Adrenal gland (tissue), 9 donors: ENCODE measurements at regions not wholly inside any gene's neighbourhood (a gene's known extent, or its start where the extent isn't known, plus 50 kb on each side); places are given as distances from the start of the nearest gene placed in this dataset.

Source experiments
- DNase-seq, 7 donors: peaks; one replicate each; pipeline ENCODE4 v3.0.0-alpha.2; 2019 to 2020
- H3K27ac ChIP-seq, 5 donors: fragments of 200-600 bp; sonication (generic) in 4 of 5; 1 replicate in 3 of 5; 2 replicates in 2 of 5; pipeline versions ENCODE4 v1.5.1 to v1.8.0; 2016 to 2020; ENCODE audit warnings: mild to moderate bottlenecking in 1 of 5
- H3K27me3 ChIP-seq: fragments of 200-600 bp; 2 replicates; pipeline ENCODE4 v1.8.0; 2021
- H3K36me3 ChIP-seq, 2 donors: fragments of 200-600 bp; replicated peaks in 1 of 2; 1 replicate in 1 of 2; 2 replicates in 1 of 2; pipeline versions ENCODE4 v1.5.1 to v1.8.0; 2018 to 2022
- H3K4me1 ChIP-seq, 2 donors: fragments of 200-600 bp; replicated peaks in 1 of 2; 1 replicate in 1 of 2; 2 replicates in 1 of 2; pipeline versions ENCODE4 v1.5.1 to v1.8.0; 2018 to 2021
- H3K4me3 ChIP-seq, 4 donors: fragments of 200-600 bp; sonication (generic) in 3 of 4; one replicate each; pipeline ENCODE4 v1.5.1; 2016 to 2018
- H3K9me3 ChIP-seq, 3 donors: fragments of 200-600 bp; sonication (generic) in 1 of 3; replicated peaks in 1 of 3; 1 replicate in 2 of 3; 2 replicates in 1 of 3; pipeline versions ENCODE4 v1.5.1 to v1.8.0; 2016 to 2021
- CTCF ChIP-seq, 6 experiments: fragments of 450-650 bp in 4 of 6; fragments of 200-600 bp in 2 of 6; sonication (generic) in 1 of 6; IDR thresholded peaks; 1 replicate in 5 of 6; 2 replicates in 1 of 6; pipeline versions ENCODE4 v1.5.1 to v1.8.0; 2016 to 2021; ENCODE audit warnings: antibody characterized with exemption in 6 of 6, mild to moderate bottlenecking in 2 of 6, moderate library complexity in 1 of 6
- POLR2A ChIP-seq, 2 donors: fragments of 450-650 bp; IDR thresholded peaks; one replicate each; pipeline ENCODE4 v1.6.1; 2017; ENCODE audit warnings: antibody characterized with exemption in 2 of 2, mild to moderate bottlenecking in 2 of 2, moderate library complexity in 1 of 2
- WGBS, 4 donors: extraction: QIAGEN DNeasy Blood & Tissue Kit in 2 of 4; methylation state at CpG; one replicate each; pipeline versions ENCODE4 v1.1.5 to v1.1.7; 2013 to 2017; 5-methylcytosine and 5-hydroxymethylcytosine counted together
- intact Hi-C, 2 donors: fragments of 100-400 bp; cut with DNase I; formaldehyde crosslinking; loops; one replicate each; pipeline versions ENCODE4 v1.14.1 to v1.15.0; 2022 to 2023
- donor health status: healthy with polysubstance abuse.
- donor health status: Bipolar disorder and iron deficiency.
- donor health status: DM: yes; HTN: yes; CAD: no.
- donor health status: DM: no; HTN: no; CAD: no.
- donor health status: DM: no; HTN: no; CAD: no.

DNA sequence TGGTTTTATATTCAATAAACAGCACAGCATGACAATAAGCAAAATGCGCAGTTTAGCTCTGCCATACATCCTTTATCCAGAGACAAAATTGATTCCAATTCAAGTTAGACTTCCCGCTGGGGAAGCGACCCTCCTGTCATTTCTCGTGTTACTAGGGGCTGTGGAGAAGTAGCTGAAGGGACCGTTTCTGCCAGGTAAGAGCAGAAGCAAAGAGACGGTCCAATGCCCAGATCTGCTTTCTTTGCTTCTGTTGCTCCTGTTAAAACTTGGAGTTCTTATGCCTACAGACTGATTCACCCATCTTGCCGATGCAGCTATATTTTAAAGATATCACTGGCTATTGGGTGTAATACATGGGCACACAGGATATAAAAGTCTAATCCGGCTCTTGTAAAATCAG lies 156.8 kb upstream of the AVPR1A start:
- Histone ChIP-seq H3K27me3 (no peaks in the 10 kb centered on the region), H3K27ac (no peak overlapping the region), H3K4me3 (no peak overlapping the region), H3K36me3 (no peaks in the 10 kb centered on the region), H3K4me1 (no peaks in the 10 kb centered on the region), H3K9me3 (no peaks in the 10 kb centered on the region)
- WGBS, 4 donors = 82 to 90% (median 83%) methylated on average over 8 of the region's 8 CpGs
- intact Hi-C loops = no loop called here
- DNase-seq = no peak
- TF ChIP-seq CTCF (IDR thresholded peaks at IDR 0.05) (no peak), POLR2A (IDR thresholded peaks at IDR 0.05) (no peak)

GRCh38 chr12:63305901-63306875 lies 155.2 kb upstream of the AVPR1A start:
- H3K4me1 ChIP-seq = no peaks in the 10 kb centered on the region
- TF ChIP-seq CTCF (IDR thresholded peaks at IDR 0.05) (no peak), POLR2A (IDR thresholded peaks at IDR 0.05) (no peak)
- H3K27ac ChIP-seq = no peak overlapping the region
- DNase-seq = no peak
- no peak overlapping the region for H3K4me3 ChIP-seq
- H3K9me3 ChIP-seq = no peaks in the 10 kb centered on the region
- WGBS, 4 donors = 78 to 87% (median 85%) methylated on average over 14 of the region's 14 CpGs
- intact Hi-C loops = no loop called here
- H3K27me3 ChIP-seq = no peaks in the 10 kb centered on the region
- H3K36me3 ChIP-seq = no peaks in the 10 kb centered on the region

GRCh38 chr12:63304887-63305316 lies 153.9 kb upstream of the AVPR1A start:
- TF ChIP-seq POLR2A (IDR thresholded peaks at IDR 0.05) (no peak), CTCF (IDR thresholded peaks at IDR 0.05) (no peak)
- no peak overlapping the region for H3K4me3 ChIP-seq
- intact Hi-C loops = no loop called here
- no peaks in the 10 kb centered on the region for H3K9me3 ChIP-seq
- H3K4me1 ChIP-seq = no peaks in the 10 kb centered on the region
- H3K27ac ChIP-seq = no peak overlapping the region
- no peaks in the 10 kb centered on the region for H3K36me3 ChIP-seq
- DNase-seq = no peak
- 64 to 76% (median 71%) methylated on average over 5 of the region's 5 CpGs for WGBS, 4 donors
- no peaks in the 10 kb centered on the region for H3K27me3 ChIP-seq

DNA sequence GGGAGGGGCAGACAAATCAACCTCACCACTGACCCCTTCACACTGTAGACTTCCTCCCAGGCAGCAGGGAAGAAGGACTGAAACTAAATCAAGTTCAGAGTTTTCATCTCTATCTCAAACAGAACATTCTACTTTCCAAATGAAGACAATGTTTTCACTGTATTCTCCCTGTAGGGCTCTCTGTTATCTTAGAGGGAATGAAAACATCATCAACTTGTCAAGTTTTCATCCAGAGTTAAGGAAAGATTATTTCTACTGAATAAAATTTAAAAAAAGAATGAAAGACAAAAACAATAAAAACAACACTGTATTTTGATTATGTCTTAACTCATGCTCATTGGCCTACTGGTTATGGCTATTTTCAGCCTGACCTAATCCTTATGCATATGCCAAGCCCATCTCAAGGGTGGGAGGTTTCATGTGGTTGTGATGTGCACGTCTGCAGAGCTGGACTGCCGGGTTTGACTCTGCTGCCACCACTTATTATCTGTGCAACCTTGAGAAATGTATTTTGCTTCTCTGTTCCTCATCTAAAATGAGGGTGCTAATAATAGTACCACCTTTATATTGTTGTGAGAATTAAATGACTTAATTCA lies 152.0 kb upstream of the AVPR1A start:
- no peak for TF ChIP-seq POLR2A (IDR thresholded peaks at IDR 0.05)
- no peak for TF ChIP-seq CTCF (IDR thresholded peaks at IDR 0.05)
- Histone ChIP-seq H3K27ac (no peak overlapping the region), H3K9me3 (no peaks in the 10 kb centered on the region), H3K4me3 (no peak overlapping the region), H3K27me3 (no peaks in the 10 kb centered on the region), H3K4me1 (no peaks in the 10 kb centered on the region), H3K36me3 (no peaks in the 10 kb centered on the region)
- no peak for DNase-seq
- intact Hi-C loops = no loop called here
- WGBS, 4 donors = 32 to 46% (median 42%) methylated on average over 2 of the region's 2 CpGs
